Epithelial cell of esophagus (primary cell): ENCODE measurements at regions not wholly inside any gene's neighbourhood (a gene's known extent, or its start where the extent isn't known, plus 50 kb on each side); places are given as distances from the start of the nearest gene placed in this dataset.

Source experiments
- DNase-seq: peaks from one replicate; pipeline ENCODE4 v3.0.0; 2010; ENCODE audit warnings: low read depth
- H3K4me3 ChIP-seq: 2 replicates; pipeline ENCODE4 v1.5.1; 2011; ENCODE audit warnings: mild to moderate bottlenecking, low read length, control low read depth
- TF ChIP-seq, protein P1 (sequence below): IDR thresholded peaks from 2 replicates; pipeline ENCODE4 v1.5.1; 2011; ENCODE audit warnings: low read depth, mild to moderate bottlenecking, low read length, control low read depth, inconsistent platforms; ENCODE audit not compliant: insufficient read depth; ENCODE audit errors: missing control alignments

GRCh38 chr10:132467464-132468149, 70.0 kb upstream of the INPP5A start:
- TF ChIP-seq, protein P1, sequence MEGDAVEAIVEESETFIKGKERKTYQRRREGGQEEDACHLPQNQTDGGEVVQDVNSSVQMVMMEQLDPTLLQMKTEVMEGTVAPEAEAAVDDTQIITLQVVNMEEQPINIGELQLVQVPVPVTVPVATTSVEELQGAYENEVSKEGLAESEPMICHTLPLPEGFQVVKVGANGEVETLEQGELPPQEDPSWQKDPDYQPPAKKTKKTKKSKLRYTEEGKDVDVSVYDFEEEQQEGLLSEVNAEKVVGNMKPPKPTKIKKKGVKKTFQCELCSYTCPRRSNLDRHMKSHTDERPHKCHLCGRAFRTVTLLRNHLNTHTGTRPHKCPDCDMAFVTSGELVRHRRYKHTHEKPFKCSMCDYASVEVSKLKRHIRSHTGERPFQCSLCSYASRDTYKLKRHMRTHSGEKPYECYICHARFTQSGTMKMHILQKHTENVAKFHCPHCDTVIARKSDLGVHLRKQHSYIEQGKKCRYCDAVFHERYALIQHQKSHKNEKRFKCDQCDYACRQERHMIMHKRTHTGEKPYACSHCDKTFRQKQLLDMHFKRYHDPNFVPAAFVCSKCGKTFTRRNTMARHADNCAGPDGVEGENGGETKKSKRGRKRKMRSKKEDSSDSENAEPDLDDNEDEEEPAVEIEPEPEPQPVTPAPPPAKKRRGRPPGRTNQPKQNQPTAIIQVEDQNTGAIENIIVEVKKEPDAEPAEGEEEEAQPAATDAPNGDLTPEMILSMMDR = no peak
- DNase-seq = no peak
- H3K4me3 ChIP-seq = no peak overlapping the region

DNA sequence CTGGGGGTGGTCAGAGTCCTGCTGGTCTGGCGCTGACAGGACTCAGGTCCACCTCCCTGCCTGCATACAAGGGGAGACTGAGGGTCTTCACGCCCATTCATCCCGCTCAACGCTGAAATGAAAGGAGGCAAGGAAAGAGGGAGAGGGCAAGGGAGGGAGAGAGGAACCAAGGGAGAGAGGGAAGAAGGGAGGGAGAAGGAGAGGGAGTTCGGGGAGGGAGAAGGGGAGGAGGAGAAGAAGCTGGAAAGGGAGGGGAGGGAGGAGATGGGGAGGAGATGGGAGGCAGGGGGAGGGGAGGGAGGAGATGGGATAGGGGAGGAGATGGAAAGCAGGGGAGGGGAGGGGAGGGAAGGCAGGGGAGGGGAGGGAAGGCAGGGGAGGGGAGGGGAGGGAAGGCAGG, 69.4 kb upstream of the INPP5A start:
- no peak for DNase-seq
- H3K4me3 ChIP-seq = no peak overlapping the region
- TF ChIP-seq, protein P1 = no peak

- TF ChIP-seq, protein P1 = no peak
- H3K4me3 ChIP-seq = no peak overlapping the region
- DNase-seq = no peak
Measured at GRCh38 chr10:132468651-132469050, 68.9 kb upstream of the INPP5A start.

DNA sequence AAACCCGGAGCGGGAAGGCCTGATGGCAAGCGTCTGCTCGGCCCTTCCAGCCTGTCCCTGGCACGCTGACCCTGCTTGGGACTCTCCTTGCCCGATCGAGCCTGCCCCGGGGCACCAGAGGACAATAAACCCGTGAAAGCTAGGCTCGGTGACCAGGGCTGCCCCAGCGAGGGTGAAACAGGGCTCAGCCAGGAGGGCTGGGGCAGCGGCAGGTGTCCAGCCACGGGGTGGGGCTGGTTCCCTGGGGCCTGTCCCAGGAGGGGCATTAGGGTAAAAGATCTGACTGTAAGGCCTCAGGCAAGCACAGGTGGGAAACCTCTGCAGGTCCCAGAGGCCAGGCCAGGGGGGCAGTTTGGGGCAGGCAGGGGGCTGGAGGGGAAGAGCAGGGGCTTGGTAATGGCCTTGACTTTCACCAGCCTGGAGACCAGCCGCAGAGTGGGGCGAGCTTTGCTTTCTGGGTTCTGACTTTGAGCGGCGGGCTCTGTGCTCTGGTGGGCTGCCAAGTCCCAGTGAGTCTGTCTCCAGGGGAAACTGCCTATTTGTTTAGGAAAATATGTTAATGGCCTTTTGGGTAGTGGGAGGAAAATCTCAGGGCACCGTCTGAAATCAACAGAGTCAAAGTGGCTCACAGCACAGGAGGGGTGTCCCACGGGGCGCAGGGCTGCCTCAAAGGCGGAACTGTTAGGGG, 68.2 kb upstream of the INPP5A start:
- no peak overlapping the region for H3K4me3 ChIP-seq
- no peak for DNase-seq
- TF ChIP-seq, protein P1 = no peak

DNA sequence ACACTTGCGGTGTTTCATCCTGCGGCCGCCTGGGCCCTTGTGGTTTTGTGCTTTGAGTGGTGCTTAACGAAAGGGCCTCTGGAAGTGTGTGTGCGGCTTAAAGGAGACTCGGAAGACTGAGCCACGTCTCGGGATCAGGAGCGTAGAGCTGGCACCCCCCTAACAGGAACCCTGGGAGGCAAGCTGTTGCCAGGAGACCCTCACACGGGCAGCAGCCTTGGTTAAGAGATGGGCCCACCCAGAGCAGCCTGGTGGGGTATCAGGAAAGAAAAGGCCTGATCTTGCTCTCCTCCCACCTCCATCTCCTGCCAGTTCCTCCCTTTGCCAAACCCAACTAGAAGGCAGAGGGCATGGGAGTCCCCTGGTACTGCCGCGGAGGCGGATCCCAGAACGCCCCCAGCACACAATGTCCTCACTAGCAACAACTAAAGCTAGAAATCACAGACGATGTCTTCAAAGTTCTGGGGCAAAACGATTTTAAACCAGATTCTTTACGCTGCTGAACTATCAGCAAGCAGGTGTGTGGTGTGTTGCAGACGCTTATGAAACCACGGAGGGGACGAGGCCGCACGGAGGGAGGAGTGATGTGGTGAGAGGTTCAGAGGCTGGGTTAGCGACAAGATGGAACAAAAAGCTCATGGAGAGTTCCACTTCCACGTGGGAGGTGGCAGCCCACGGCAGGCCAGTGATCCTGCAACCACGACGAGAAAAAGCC, 67.0 kb upstream of the INPP5A start:
- no peak for DNase-seq
- H3K4me3 ChIP-seq = no peak overlapping the region
- TF ChIP-seq, protein P1 = no peak

GRCh38 chr10:132471125-132471451, 66.5 kb upstream of the INPP5A start:
- TF ChIP-seq, protein P1 = no peak
- H3K4me3 ChIP-seq = no peak overlapping the region
- DNase-seq = no peak

DNA sequence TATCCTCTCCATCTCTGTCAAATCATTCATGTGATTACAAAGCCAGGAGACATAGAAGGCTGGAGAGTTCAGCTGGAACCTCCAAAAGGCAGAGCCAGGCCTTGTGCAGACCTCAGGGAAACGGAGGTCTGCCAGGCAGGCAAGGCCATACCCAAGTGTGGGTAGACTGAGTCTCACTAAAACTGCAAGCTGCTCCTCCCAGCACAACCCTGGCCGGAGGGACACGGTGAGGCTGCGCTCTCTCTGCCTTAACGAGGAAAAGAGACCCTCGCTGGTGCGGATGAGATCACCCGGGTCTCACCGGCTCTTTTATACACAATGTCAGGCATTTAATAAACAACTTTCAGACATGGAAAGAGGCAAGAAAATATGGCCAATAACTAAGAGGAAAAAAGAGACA, 66.1 kb upstream of the INPP5A start:
- TF ChIP-seq, protein P1 = no peak
- no peak overlapping the region for H3K4me3 ChIP-seq
- DNase-seq = no peak
